IMR-90 (cell line): ENCODE measurements at regions not wholly inside any gene's neighbourhood (a gene's known extent, or its start where the extent isn't known, plus 50 kb on each side); places are given as distances from the start of the nearest gene placed in this dataset.

Experiments used
- ATAC-seq: fragments of 200-7000 bp; cut with Tn5 transposase; 2 replicates; pipeline ENCODE4 v1.9.1; 2020; ENCODE audit warnings: low read depth, mild to moderate bottlenecking, moderate library complexity
- BruUV-seq: library from RNA; stranded (reverse); fragments of 400-500 nt; replicated peaks from 2 replicates; lab custom pipeline; 2021; lab: Mats Ljungman, UMichigan
- CTCF ChIA-PET: fragments of 300-600 bp; formaldehyde crosslinking; extraction: SDS; loops from one replicate; lab custom pipeline; 2021; ENCODE audit warnings: antibody characterized with exemption; lab: Yijun Ruan, JAX
- POLR2A ChIA-PET: fragments of 300-600 bp; sonication (Branson Sonifier 250); formaldehyde crosslinking; loops from one replicate; lab custom pipeline; 2022; ENCODE audit warnings: antibody characterized with exemption; ENCODE audit not compliant: unreplicated experiment; lab: Charles Lee
- DNase-seq: peaks from one replicate; pipeline ENCODE4 v3.0.0; 2013
- H2AFZ ChIP-seq: replicated peaks from 2 replicates; pipeline ENCODE3; 2013; ENCODE audit warnings: low read length, mild to moderate bottlenecking; ENCODE audit not compliant: poor library complexity
- H2AK5ac ChIP-seq: 2 replicates; pipeline ENCODE4 v1.6.1; 2013; ENCODE audit warnings: low read depth, low read length, inconsistent platforms
- H2AK9ac ChIP-seq: replicated peaks from 2 replicates; pipeline ENCODE3; 2013; ENCODE audit warnings: mild to moderate bottlenecking, low read depth, low read length, moderate library complexity; ENCODE audit not compliant: poor library complexity
- H2BK120ac ChIP-seq: 2 replicates; pipeline ENCODE4 v1.6.1; 2013; ENCODE audit warnings: low read depth, low read length, inconsistent platforms
- H2BK15ac ChIP-seq: 3 replicates; pipeline ENCODE4 v1.6.1; 2013; ENCODE audit warnings: low read depth, low read length, inconsistent platforms
- H2BK20ac ChIP-seq: 2 replicates; pipeline ENCODE4 v1.6.1; 2013; ENCODE audit warnings: low read depth, mild to moderate bottlenecking, inconsistent platforms, low read length, moderate library complexity
- H2BK5ac ChIP-seq: 2 replicates; pipeline ENCODE4 v1.6.1; 2013; ENCODE audit warnings: mild to moderate bottlenecking, low read depth, low read length, inconsistent platforms; ENCODE audit not compliant: poor library complexity, severe bottlenecking
- H3K14ac ChIP-seq: replicated peaks from 2 replicates; pipeline ENCODE4 v1.6.1; 2013; ENCODE audit warnings: low read depth, low read length, inconsistent platforms
- H3K18ac ChIP-seq: 2 replicates; pipeline ENCODE4 v1.6.1; 2013; ENCODE audit warnings: low read depth, low read length, control low read depth
- H3K23ac ChIP-seq: 2 replicates; pipeline ENCODE4 v1.6.1; 2013; ENCODE audit warnings: low read depth, low read length, inconsistent platforms
- H3K27ac ChIP-seq: 2 replicates; pipeline ENCODE4 v1.5.1; 2013; ENCODE audit warnings: mild to moderate bottlenecking, control low read depth, low read length; ENCODE audit not compliant: insufficient read depth
- H3K27me3 ChIP-seq: 2 replicates; pipeline ENCODE4 v1.6.1; 2013; ENCODE audit warnings: low read length; ENCODE audit not compliant: control insufficient read depth, insufficient read depth
- H3K36me3 ChIP-seq: 2 replicates; pipeline ENCODE4 v1.6.1; 2013; ENCODE audit warnings: low read length, mixed read lengths; ENCODE audit not compliant: control insufficient read depth, insufficient read depth
- H3K4ac ChIP-seq: 2 replicates; pipeline ENCODE4 v1.6.1; 2013; ENCODE audit warnings: low read depth, low read length, inconsistent platforms
- H3K4me1 ChIP-seq: 2 replicates; pipeline ENCODE4 v1.6.1; 2013; ENCODE audit warnings: low read length, mixed read lengths; ENCODE audit not compliant: control insufficient read depth, insufficient read depth
- H3K4me2 ChIP-seq: 2 replicates; pipeline ENCODE4 v1.6.1; 2013; ENCODE audit warnings: low read depth, mild to moderate bottlenecking, control low read depth, low read length, moderate library complexity
- H3K4me3 ChIP-seq: 2 replicates; pipeline ENCODE4 v1.5.1; 2013; ENCODE audit warnings: low read depth, mild to moderate bottlenecking, control low read depth, low read length, moderate library complexity; ENCODE audit not compliant: insufficient read depth
- H3K56ac ChIP-seq: 2 replicates; pipeline ENCODE4 v1.6.1; 2013; ENCODE audit warnings: low read length, inconsistent platforms; ENCODE audit not compliant: insufficient read depth; ENCODE audit errors: extremely low read depth
- H3K79me1 ChIP-seq, 2 experiments: 2 replicates each; pipeline ENCODE4 v1.6.1; 2013; ENCODE audit warnings: low read length in 2 of 2, inconsistent platforms in 1 of 2, low read depth in 1 of 2
- H3K9ac ChIP-seq: 2 replicates; pipeline ENCODE4 v1.6.1; 2013; ENCODE audit warnings: low read depth, low read length, control low read depth
- H3K9me1 ChIP-seq: 2 replicates; pipeline ENCODE4 v1.6.1; 2013; ENCODE audit warnings: low read length, inconsistent platforms; ENCODE audit not compliant: insufficient read depth
- H3K9me3 ChIP-seq: 2 replicates; pipeline ENCODE4 v1.6.1; 2013; ENCODE audit warnings: low read length; ENCODE audit not compliant: control insufficient read depth, insufficient read depth
- H4K20me1 ChIP-seq: 2 replicates; pipeline ENCODE4 v1.6.1; 2013; ENCODE audit warnings: low read length, inconsistent platforms; ENCODE audit not compliant: insufficient read depth
- H4K5ac ChIP-seq: 2 replicates; pipeline ENCODE4 v1.6.1; 2013; ENCODE audit warnings: mild to moderate bottlenecking, low read depth, low read length, control low read depth
- H4K8ac ChIP-seq, 2 experiments: 2 replicates each; pipeline ENCODE4 v1.6.1; 2013; ENCODE audit warnings: low read depth in 2 of 2, low read length in 2 of 2, control low read depth in 1 of 2, inconsistent platforms in 1 of 2
- H4K91ac ChIP-seq: 2 replicates; pipeline ENCODE4 v1.6.1; 2013; ENCODE audit warnings: low read depth, low read length, inconsistent platforms; ENCODE audit not compliant: insufficient read depth
- BHLHE40 ChIP-seq: fragments of 150-350 bp; IDR thresholded peaks from 2 replicates; pipeline ENCODE4 v1.6.1; 2016; ENCODE audit warnings: mild to moderate bottlenecking, low read depth, low read length
- CHD1 ChIP-seq: IDR thresholded peaks from 2 replicates; pipeline ENCODE4 v1.6.1; 2012; ENCODE audit warnings: low read depth, low read length, improper control_type of control experiment
- FOS ChIP-seq: fragments of 150-350 bp; IDR thresholded peaks from 2 replicates; pipeline ENCODE4 v1.6.1; 2016; ENCODE audit warnings: low read depth, low read length
- MAZ ChIP-seq: IDR thresholded peaks from 2 replicates; pipeline ENCODE4 v1.6.1; 2012; ENCODE audit warnings: low read depth, mild to moderate bottlenecking, low read length, improper control_type of control experiment, moderate library complexity, borderline replicate concordance
- MXI1 ChIP-seq: IDR thresholded peaks from 2 replicates; pipeline ENCODE4 v1.6.1; 2012; ENCODE audit warnings: low read depth, mild to moderate bottlenecking, low read length, moderate library complexity, borderline replicate concordance
- POLR2A ChIP-seq: IDR thresholded peaks from 2 replicates; pipeline ENCODE4 v1.6.1; 2012; ENCODE audit warnings: mild to moderate bottlenecking, low read depth, low read length
- RCOR1 ChIP-seq: IDR thresholded peaks from 2 replicates; pipeline ENCODE4 v1.6.1; 2012; ENCODE audit warnings: mild to moderate bottlenecking, low read length, improper control_type of control experiment; ENCODE audit not compliant: insufficient replicate concordance
- RFX5 ChIP-seq: IDR thresholded peaks from 2 replicates; pipeline ENCODE4 v1.8.0; 2012; ENCODE audit warnings: low read depth, mild to moderate bottlenecking, low read length, moderate library complexity
- dilution Hi-C: fragments of 300-500 bp; cut with HindIII; formaldehyde crosslinking; loops from one replicate; pipeline ENCODE4 v1.14.3; 2018; ENCODE audit warnings: low sequenced_read_pairs; ENCODE audit not compliant: unreplicated experiment
- in situ Hi-C: fragments of 300-500 bp; cut with MboI; formaldehyde crosslinking; loops from 3 replicates; pipeline ENCODE4 v1.14.3; 2019; ENCODE audit warnings: low sequenced_read_pairs, inconsistent platforms, mixed read lengths
- intact Hi-C: fragments of 100-400 bp; cut with micrococcal nuclease; formaldehyde crosslinking; loops from 2 replicates; pipeline ENCODE4 v1.10.0; 2022
- TF ChIP-seq, protein P1 (sequence below): fragments of 150-350 bp; IDR thresholded peaks from 2 replicates; pipeline ENCODE4 v1.6.1; 2017; ENCODE audit warnings: mild to moderate bottlenecking, antibody characterized with exemption, low read length, low read depth

DNA sequence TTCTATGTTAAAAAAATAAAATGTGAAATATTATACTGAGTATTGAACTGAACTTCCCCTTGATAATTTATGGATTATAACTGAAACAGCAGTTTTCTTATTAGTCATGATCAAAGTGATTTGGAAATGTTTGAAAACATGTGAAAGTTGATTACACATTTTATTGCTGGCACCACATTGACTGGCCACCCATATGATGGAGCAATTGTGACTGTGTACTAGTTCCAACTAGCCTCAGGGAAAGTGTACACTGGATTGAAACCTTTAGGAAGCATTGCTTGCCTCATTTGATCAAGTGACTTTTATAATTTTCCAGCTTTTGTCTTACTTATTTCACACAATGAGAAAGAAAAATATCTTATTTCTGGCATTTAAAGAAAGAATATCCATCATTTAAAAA lies 128.0 kb upstream of the ADGRL2 start:
- Histone ChIP-seq H3K4me1 (no peaks in the 10 kb centered on the region), H3K4me3 (no peak overlapping the region), H4K8ac (no peak overlapping the region), H3K9me1 (no peaks in the 10 kb centered on the region), H3K79me1 (no peaks in the 10 kb centered on the region), H2BK5ac (no peak overlapping the region), H3K14ac (no peak overlapping the region), H2BK20ac (no peak overlapping the region), H3K36me3 (no peaks in the 10 kb centered on the region), H2AFZ (no peak overlapping the region), H4K5ac (no peak overlapping the region), H3K18ac (no peak overlapping the region), H3K9ac (no peak overlapping the region), H2AK9ac (no peak overlapping the region), H4K20me1 (no peaks in the 10 kb centered on the region), H2BK120ac (no peak overlapping the region), H3K27ac (no peak overlapping the region), H3K23ac (no peak overlapping the region), H2AK5ac (no peak overlapping the region), H3K56ac (no peak overlapping the region), H4K91ac (no peak overlapping the region), H3K4me2 (no peak overlapping the region), H3K9me3 (no peaks in the 10 kb centered on the region), H3K4ac (no peak overlapping the region), H3K27me3 (no peaks in the 10 kb centered on the region), H2BK15ac (no peak overlapping the region)
- TF ChIP-seq, protein P1, sequence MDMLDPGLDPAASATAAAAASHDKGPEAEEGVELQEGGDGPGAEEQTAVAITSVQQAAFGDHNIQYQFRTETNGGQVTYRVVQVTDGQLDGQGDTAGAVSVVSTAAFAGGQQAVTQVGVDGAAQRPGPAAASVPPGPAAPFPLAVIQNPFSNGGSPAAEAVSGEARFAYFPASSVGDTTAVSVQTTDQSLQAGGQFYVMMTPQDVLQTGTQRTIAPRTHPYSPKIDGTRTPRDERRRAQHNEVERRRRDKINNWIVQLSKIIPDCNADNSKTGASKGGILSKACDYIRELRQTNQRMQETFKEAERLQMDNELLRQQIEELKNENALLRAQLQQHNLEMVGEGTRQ = no peak
- TF ChIP-seq POLR2A (no peak), RFX5 (no peak), RCOR1 (no peak), CHD1 (no peak), MXI1 (no peak), MAZ (no peak), BHLHE40 (no peak), FOS (no peak)
- dilution Hi-C loops = no loop called here
- POLR2A ChIA-PET = no interaction called here
- DNase-seq (no peak), ATAC-seq (no peak)
- intact Hi-C loops = no loop called here
- no TSS peak for BruUV-seq
- in situ Hi-C loops = no loop called here
- CTCF ChIA-PET = no interaction called here
